Nephron progenitor cell (in vitro differentiated cells): ENCODE measurements at regions not wholly inside any gene's neighbourhood (a gene's known extent, or its start where the extent isn't known, plus 50 kb on each side); places are given as distances from the start of the nearest gene placed in this dataset.

Experiments
- DNase-seq: peaks from one replicate; pipeline ENCODE4 v3.0.0; 2021
- H3K27ac Mint-ChIP-seq: 2 replicates; pipeline ENCODE4 v1.8.0; 2021; ENCODE audit warnings: mild to moderate bottlenecking, moderate library complexity, mixed read lengths
- H3K27me3 Mint-ChIP-seq: 2 replicates; pipeline ENCODE4 v1.8.0; 2021; ENCODE audit warnings: mild to moderate bottlenecking, low read depth, mixed read lengths; ENCODE audit not compliant: poor library complexity
- H3K36me3 Mint-ChIP-seq: 2 replicates; pipeline ENCODE4 v1.8.0; 2021; ENCODE audit warnings: low read depth, mixed read lengths
- H3K4me1 Mint-ChIP-seq: 2 replicates; pipeline ENCODE4 v1.8.0; 2021; ENCODE audit warnings: mixed read lengths
- H3K4me3 Mint-ChIP-seq: 2 replicates; pipeline ENCODE4 v1.8.0; 2021; ENCODE audit warnings: mild to moderate bottlenecking, moderate library complexity, mixed read lengths
- H3K9me3 Mint-ChIP-seq: 2 replicates; pipeline ENCODE4 v1.8.0; 2021; ENCODE audit warnings: mild to moderate bottlenecking, moderate library complexity, mixed read lengths
- CTCF ChIP-seq: fragments of 200-600 bp; sonication (generic); IDR thresholded peaks from 2 replicates; pipeline ENCODE4 v1.5.0; 2021; ENCODE audit warnings: antibody characterized with exemption

GRCh38 chr3:115369021-115369420 lies 221.9 kb upstream of the ZBTB20 start:
- no peak for DNase-seq
- no peaks in the 10 kb centered on the region for H3K27me3 Mint-ChIP-seq

DNA sequence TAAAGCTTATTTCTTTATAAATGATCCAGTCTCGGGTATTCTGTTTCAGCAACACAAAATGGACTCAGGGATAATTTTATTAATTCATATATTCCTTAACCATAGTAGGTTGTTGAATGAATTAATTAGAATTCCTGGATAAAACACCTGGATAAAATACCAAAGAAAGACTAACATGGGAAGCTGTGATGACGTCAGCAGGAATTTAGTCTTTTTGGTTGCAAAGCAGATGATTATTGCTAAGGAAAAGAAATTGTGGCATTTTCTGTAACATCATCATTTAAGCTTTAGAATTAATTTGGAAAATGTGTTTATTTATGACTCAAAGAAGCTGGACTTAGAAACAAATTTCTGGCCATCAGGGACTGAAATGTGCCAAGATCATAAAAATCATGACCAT lies 228.3 kb upstream of the ZBTB20 start:
- no peak for DNase-seq
- H3K4me1 Mint-ChIP-seq = no peaks in the 10 kb centered on the region
- TF ChIP-seq CTCF = no peak
- no peaks in the 10 kb centered on the region for H3K27me3 Mint-ChIP-seq
- no peaks in the 10 kb centered on the region for H3K9me3 Mint-ChIP-seq
- no peak overlapping the region for H3K27ac Mint-ChIP-seq
- no peaks in the 10 kb centered on the region for H3K36me3 Mint-ChIP-seq
- no peak overlapping the region for H3K4me3 Mint-ChIP-seq

More at GRCh38 chr3:115369021-115369420, 221.9 kb upstream of the ZBTB20 start:
- Mint-ChIP-seq H3K4me3 (no peak overlapping the region), H3K9me3 (no peaks in the 10 kb centered on the region), H3K36me3 (no peaks in the 10 kb centered on the region), H3K4me1 (no peaks in the 10 kb centered on the region), H3K27ac (no peak overlapping the region)
- no peak for TF ChIP-seq CTCF

- Mint-ChIP-seq H3K27ac (no peak overlapping the region), H3K4me3 (no peak overlapping the region), H3K4me1 (no peaks in the 10 kb centered on the region), H3K9me3 (no peaks in the 10 kb centered on the region), H3K36me3 (no peaks in the 10 kb centered on the region), H3K27me3 (no peaks in the 10 kb centered on the region)
- TF ChIP-seq CTCF = peak; percentile 8
- no peak for DNase-seq
Observed at GRCh38 chr3:115380883-115381572, 233.9 kb upstream of the ZBTB20 start.

GRCh38 chr3:115381573-115381912 lies 234.5 kb upstream of the ZBTB20 start:
- no peak for TF ChIP-seq CTCF
- Mint-ChIP-seq H3K4me3 (no peak overlapping the region), H3K4me1 (no peaks in the 10 kb centered on the region), H3K9me3 (no peaks in the 10 kb centered on the region), H3K36me3 (no peaks in the 10 kb centered on the region), H3K27me3 (no peaks in the 10 kb centered on the region), H3K27ac (no peak overlapping the region)
- no peak for DNase-seq

DNA sequence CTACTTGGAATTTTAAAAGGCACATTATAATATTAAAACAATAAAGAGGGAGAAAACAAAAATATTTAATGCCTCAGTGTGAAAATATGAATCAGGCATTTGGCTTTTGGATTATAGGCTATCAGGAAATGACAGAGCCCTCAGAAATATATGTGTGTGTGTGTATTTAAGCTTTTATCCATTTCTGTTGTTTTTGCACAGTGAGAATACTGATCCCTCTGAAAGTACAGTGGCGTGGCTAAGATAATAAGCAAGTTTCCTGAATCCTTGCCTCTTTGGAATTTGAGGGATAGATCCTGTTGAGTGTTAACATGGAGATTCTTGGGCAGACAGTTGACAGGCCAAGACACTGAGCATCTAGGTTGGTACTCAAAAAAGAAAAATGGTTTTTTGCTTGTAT lies 234.8 kb upstream of the ZBTB20 start:
- Mint-ChIP-seq H3K9me3 (no peaks in the 10 kb centered on the region), H3K4me1 (no peaks in the 10 kb centered on the region), H3K27me3 (no peaks in the 10 kb centered on the region), H3K36me3 (no peaks in the 10 kb centered on the region), H3K27ac (no peak overlapping the region), H3K4me3 (no peak overlapping the region)
- no peak for TF ChIP-seq CTCF
- DNase-seq = no peak

DNA sequence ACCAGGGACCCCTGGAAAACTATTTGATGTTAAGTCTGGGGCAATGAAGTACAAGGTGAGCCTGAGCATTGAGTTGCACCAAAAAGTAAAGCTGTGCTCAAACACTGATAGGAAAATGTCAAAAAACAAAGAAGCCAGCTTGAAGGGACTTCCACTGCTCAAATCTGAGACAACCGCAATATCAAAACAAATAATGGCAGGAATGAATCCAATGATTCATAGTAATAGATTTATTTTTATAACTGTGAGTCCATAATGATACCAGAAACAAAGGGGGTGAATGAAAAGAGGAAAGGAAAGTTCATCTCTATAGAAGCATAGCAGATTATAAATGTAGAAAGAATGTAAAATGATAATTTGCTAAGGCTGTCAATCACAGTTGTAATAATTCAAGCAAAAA lies 237.3 kb upstream of the ZBTB20 start:
- Mint-ChIP-seq H3K27me3 (no peaks in the 10 kb centered on the region), H3K36me3 (no peaks in the 10 kb centered on the region), H3K4me1 (peaks cover 9% of the 10 kb centered on the region), H3K27ac (no peak overlapping the region), H3K4me3 (no peak overlapping the region), H3K9me3 (no peaks in the 10 kb centered on the region)
- no peak for TF ChIP-seq CTCF
- DNase-seq = no peak
